GM18951 (cell line): ENCODE measurements at regions not wholly inside any gene's neighbourhood (a gene's known extent, or its start where the extent isn't known, plus 50 kb on each side); places are given as distances from the start of the nearest gene placed in this dataset.

Source experiments
- POLR2A ChIP-seq: IDR thresholded peaks from 4 replicates; pipeline ENCODE4 v1.6.1; 2011; ENCODE audit warnings: mild to moderate bottlenecking; ENCODE audit not compliant: insufficient read length, insufficient read depth; ENCODE audit errors: extremely low read depth
- in situ Hi-C: fragments of 300-500 bp; cut with MboI; formaldehyde crosslinking; loops from one replicate; pipeline ENCODE4 v1.12.0; 2022; ENCODE audit warnings: low sequenced_read_pairs, mixed read lengths, inconsistent platforms; ENCODE audit not compliant: unreplicated experiment

DNA sequence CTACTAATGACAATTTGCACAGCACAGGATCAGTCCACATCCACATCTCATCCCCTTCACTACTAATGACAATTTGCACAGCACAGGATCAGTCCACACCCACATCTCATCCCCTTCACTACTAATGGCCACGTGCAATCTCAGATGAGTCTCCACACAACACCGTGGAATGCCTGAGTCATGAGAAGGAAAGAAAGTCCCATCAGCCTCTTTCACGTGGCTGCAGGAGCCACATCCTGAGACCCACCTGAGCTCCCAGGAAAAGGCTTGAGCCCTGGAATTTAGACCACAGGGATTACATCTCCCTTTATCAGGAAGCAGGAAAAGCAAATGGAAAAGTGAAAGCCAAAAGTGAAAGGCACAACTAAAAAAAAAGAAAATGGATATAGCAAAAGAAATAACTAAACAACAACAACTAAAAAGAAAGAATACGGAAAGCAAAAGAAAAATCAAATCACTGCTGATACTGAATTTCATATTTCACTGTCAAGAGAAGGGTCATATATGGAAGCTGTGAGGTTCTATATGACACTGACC lies 1300.5 kb downstream of the TMEM121 start:
- TF ChIP-seq POLR2A, result no peak
- in situ Hi-C loops, result no loop called here

DNA sequence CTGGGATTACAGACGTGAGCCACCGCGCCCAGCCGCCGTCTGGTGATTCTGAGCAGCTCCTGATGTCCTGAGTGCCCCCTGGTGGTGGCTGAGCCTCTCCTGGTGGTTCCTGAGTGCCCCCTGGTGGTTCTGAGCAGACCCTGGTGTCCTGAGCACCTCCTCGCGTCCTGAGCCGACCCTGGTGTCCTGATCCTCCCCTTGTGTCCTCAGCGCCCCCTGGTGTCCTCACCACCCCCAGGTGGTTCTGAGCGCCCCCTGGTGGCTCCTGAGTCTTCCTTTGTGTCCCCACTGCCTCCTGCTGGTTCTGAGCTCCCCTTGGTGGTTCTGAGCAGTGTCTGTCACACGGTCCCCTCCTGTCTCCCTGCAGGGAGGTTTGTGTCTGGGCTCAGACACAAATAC lies 1304.9 kb downstream of the TMEM121 start:
- in situ Hi-C loops, result no loop called here
- no peak for TF ChIP-seq POLR2A

DNA sequence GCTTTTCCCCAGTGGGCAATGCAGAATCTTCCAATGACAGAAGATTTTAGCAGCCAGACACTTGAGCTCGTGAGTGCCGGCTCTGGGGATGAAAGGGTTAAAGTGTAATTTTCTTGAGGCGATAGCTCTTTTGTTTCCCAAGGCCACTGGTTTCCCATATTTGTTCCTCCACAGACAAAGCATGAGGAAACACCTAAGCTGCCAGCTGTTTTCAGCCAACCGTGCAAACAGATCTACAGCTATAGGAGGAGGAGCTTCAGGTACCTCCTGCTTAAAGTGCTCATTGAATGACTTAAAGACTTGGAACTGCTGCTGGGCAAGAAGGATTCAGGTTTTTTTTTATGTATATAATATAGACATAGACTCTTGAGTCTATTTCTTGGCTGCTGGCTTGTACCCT lies 1311.5 kb downstream of the TMEM121 start:
- no peak for TF ChIP-seq POLR2A
- in situ Hi-C loops, result no loop called here

DNA sequence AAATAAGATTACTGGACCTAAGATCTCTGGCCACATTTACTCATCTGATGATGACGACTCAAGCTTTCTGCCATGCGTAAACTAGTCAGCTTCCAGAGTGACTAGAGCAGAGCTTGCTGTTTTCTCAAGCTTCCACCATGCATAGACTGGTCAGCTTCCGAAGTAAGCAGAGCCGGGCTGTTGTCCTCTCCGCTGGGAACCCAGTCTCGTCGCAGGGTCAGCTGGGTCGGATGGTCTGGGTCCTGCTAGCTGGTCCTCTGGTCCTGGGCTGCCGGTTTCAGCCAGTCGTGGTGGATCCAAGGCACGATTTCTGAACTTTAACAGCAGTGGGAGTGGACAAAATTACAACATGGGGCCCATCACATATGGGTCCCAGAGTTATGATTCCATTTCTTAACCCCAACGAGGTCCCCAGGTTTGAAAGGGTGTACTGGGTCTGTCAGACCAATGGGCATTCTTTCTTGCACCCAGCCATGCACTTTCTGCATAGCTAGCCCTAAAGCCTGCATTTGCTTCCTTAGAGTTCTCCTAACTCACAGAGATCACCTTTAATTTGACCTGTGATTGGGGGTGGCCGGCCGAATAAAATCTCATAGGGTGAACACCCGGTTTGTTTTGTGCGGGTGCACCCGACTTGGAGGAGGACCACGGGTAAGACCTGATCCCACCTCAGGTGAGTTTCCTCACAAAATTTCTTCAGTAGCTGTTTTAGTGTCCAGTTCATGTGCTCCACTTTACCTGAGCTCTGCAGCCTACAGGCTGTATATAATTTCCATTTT lies 1312.8 kb downstream of the TMEM121 start:
- in situ Hi-C loops, result no loop called here
- no peak for TF ChIP-seq POLR2A

DNA sequence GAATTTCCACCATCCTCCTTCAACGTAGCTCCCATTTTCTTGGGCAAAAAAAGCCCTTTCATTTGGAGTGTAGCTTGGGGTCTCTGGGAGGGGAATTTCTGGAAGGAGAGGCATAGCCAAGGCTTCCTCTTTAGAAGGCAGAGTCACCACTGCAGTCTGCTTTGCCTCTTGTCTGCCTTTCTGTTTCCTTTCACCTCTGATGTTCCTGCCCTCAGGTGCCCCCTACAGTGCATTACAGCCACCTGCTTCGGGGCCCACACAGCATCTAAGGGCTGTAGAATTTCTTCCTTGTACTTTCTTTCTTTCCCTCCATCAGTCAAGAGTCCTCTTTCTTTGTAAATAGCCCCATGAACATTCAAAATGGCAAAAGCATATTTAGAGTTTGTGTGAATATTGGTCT lies 1313.9 kb downstream of the TMEM121 start:
- no peak for TF ChIP-seq POLR2A
- in situ Hi-C loops, result no loop called here

DNA sequence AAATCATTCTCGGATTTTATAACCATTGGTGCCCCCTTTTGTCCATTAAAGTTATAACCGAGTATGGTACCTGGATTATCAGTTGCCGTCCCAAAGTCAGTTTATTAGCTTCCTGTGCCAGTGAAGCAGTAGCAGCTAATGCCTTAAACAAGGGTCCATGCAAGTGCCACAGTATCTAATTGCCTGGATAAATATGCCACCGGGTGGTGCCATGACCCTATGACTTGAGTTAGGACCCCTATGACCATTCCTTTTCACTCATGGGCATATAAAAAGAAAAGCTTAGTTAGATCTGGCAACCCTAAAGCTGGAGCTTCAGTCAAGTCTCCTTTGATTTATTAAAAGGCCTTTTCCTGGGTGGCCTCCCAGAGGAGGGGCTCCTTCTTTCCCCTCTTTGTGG lies 1314.6 kb downstream of the TMEM121 start:
- TF ChIP-seq POLR2A, result no peak

DNA sequence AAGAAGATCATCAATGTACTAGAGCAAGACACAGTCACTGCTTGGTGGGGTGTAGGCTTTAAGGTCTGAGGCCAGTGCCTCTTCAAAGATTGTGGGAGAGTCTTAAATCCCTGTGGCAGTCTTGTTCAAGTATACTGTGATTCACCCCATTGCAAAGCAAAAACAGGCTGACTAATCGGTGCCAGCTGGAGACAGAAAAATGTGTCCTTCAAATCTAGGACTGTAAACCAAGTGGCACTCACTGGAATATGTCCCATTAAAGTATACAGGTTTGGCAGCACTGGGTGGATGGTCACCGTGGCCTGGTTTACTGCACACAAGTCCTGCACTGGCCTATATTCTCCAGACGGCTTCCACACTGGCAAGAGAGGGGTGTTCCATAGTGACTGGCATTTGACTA lies 1315.3 kb downstream of the TMEM121 start:
- TF ChIP-seq POLR2A, result no peak
- in situ Hi-C loops, result no loop called here

More for the DNA sequence above, 1314.6 kb downstream of the TMEM121 start:
- in situ Hi-C loops, result no loop called here

DNA sequence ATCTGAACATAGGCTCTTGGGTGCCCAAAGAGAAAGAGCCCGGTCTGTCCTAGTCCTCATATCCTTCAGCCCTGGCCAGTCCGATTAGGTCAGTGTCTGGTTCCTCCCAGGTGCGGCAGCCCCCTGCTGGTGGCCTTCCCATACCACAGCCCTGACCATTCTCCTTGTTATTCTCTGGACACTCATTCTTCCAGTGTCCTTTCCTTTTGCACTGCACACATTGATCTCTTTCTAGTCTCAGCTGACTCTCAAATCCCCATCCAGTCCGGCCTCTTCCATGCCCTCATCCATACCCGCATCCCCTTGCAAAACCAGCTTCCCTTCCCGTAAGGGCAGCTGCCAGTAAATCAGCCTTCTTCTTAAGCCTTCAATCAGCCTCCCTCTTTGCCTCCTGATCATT lies 1316.3 kb downstream of the TMEM121 start:
- in situ Hi-C loops, result no loop called here
- no peak for TF ChIP-seq POLR2A

DNA sequence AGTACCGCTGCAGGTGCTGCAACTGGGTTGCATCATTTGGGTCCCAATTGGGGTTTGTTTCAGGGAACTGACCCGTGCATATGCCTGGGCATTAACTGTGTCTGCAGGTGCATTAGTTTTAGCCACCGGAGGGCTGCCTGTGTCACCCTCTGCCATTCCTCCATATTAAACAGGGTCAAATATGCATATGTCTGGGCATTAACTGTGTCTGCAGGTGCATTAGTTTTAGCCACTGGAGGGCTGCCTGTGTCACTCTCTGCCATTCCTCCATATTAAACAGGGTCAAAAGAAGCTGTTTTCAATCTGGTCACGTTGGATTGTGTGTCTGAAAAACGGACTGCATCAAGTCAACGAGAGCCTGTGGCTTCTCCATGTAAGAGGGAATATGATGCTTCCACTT lies 1317.0 kb downstream of the TMEM121 start:
- in situ Hi-C loops, result no loop called here
- TF ChIP-seq POLR2A, result no peak

DNA sequence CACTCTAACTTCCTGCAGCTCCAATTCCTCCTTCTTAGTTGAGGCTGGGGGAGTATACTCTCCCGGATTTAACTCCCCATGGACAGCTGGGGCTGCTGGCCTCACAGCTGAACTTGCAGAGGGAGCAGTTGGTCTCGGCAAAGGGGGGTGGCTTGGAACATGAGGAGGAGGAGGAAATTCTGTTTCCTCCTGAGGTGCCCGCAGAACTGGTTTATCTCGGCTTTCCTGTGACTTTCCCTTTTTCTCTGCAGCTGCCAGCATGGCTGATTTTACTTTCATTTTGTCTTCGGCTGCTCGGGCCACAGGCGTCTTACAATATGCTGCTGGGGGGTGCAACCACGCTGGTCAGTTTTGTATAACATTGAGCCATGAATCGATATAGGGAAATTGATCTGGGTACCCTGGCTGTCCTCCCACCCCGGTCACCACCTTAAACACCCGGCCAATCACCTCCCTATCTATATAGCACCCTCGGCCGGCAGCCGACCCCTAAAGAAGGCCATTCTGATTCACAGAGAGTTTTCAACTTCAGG lies 1317.6 kb downstream of the TMEM121 start:
- TF ChIP-seq POLR2A, result peak; percentile 29
- in situ Hi-C loops, result no loop called here

DNA sequence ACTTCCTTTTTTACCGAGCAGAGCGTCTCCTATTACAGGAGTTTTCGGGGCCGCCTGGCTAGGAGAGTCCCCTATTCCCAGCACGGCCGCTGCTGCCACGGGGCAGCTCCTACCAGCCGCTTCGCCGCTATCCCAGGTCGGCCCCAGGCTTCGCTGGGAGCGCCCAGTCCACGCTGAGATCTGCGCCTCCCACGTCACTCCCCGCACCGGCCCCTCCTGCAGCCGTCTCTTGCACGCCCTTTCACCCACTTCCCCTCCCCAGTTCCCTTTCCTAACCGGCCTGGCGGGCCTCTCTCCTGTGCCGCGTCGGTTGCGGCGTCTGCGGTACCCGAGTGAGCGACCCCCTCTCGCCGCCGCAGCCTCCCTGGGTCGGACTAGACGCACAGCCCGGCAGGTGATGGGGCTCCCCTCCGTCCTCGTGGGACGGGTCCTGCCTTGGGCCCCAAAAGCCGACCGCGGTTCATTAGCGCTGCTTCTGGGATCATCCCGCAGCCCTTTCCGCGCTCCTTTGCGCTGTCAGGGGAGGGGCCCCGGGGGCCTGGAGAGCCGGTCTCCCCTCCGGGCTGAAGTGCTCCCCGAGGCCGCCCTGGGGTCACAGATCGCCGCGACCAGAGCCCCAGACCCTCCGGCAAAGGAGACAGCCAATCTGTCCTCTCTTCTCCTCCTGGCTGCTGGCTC lies 1318.4 kb downstream of the TMEM121 start:
- peak; percentile 59 for TF ChIP-seq POLR2A
- in situ Hi-C loops, result no loop called here

DNA sequence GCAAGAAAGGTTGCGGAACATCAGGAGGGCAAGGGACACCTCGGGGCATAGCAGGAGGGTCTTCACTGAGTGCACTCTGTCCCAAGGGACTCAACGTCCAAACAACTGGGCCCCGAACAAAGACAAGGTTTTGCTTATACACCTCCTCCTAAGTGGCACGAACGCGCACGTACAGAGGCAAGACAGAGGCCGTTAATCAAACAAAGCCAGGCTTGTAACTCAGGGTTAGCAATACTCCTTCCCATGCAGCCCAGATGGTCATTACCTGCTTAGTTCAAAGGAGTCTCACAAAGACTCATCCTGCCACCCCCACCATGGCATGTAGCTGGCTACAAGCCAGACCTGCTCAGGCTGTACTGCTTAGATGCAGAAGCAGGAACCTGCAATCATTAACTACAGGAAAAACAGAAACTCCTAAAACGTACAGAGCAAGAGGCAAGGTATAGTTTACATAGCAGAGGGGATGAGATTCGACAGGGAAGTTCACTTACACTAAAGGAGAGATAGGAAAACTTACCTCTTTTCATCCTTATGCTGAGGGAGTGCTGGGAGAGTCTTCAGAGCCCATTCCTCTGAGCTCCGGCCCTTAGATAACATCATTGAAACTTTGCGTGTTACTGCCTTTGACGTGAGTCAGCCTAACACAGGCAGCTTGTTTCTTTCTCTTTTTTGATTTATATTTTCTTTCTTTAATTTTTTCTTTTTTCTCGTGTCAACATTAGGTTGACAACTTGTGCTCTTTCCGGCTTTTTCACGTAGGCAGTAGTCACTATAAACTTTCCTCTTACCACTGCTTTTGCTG lies 1319.1 kb downstream of the TMEM121 start:
- in situ Hi-C loops, result no loop called here
- TF ChIP-seq POLR2A, result no peak

DNA sequence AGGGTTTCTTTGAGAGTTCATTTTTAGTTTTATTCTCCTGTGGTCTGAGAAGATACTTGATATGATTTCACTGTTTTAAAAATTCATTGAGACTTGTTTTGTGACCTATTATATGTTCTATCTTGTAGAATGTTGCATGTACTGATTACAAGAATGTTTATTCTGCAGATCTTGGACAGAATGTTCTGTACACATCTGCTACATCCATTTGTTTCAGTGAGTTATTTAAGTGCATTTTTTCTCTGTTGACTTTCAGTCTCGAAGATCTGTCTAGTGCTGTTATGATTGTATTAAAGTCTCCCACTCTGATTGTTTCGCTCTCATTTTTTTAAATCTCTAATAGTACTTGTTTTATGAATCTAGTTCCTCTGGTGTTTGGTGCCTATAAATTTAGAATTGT lies 1319.8 kb downstream of the TMEM121 start:
- in situ Hi-C loops, result no loop called here
- no peak for TF ChIP-seq POLR2A

DNA sequence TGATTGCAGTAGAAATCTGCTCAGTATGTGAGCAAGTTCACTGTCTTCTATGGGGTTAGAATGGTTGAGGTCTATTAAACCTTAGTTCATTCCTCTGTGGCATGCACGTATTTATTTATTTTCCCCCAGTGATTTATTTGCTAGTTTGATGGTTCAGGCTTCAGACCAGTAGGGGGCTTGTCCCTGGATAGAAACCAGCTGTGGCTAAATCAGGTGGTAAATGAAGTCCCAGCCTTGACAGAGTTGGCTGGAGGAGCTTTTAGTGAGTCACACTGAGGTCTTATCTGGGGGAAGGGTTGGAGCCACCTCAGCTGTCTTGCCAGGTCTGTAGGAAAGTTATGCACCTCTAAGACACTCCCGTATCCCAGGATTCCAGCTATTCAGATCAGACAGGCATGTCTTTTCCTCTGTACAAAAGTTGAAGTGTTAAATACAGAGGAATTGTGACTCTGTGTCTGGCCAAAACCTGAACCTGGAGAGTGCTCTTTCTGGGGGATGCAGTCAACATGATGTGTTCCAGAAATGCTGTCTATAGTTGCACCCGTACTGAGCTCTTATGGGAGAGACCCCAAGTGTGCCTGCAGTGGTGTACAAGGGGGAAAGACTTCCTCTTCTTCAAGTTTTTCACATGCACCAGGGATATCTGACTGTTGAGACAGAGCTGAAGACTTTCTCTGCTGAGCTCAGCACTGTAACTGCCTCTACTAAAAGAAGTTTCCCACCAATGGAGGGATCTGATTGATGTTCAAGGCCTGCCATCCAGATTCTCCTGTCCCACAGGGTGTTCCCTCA lies 1322.1 kb downstream of the TMEM121 start:
- in situ Hi-C loops, result no loop called here
- no peak for TF ChIP-seq POLR2A
